ENCODE measurements at regions not wholly inside any gene's neighbourhood (a gene's known extent, or its start where the extent isn't known, plus 50 kb on each side); places are given as distances from the start of the nearest gene placed in this dataset.

- TF ChIP-seq CTCF (IDR thresholded peaks at IDR 0.05; ENCODE audit: low read depth, low read length) = no peak
- Histone ChIP-seq H3K36me3 (no peaks in the 10 kb centered on the region), H3K4me3 (no peak overlapping the region), H3K27ac (no peak overlapping the region), H3K4me1 (ENCODE audit: low read depth) (no peaks in the 10 kb centered on the region), H3K27me3 (no peaks in the 10 kb centered on the region), H3K9me3 (ENCODE audit: low read depth) (no peaks in the 10 kb centered on the region)
- no peak for DNase-seq (ENCODE audit: low read depth in 1 of 2, low spot score in 1 of 2)
These were observed 93.9 kb downstream of the KCTD15 start for GRCh38 chr19:33890569-33890968.

- no peak for TF ChIP-seq CTCF (IDR thresholded peaks at IDR 0.05; ENCODE audit: low read depth, low read length)
- no peak overlapping the region for H3K4me3 ChIP-seq
- no peaks in the 10 kb centered on the region for H3K4me1 ChIP-seq (ENCODE audit: low read depth)
- no peak overlapping the region for H3K27ac ChIP-seq
- H3K36me3 ChIP-seq = no peaks in the 10 kb centered on the region
- DNase-seq (ENCODE audit: low read depth in 1 of 2, low spot score in 1 of 2) = no peak
- no peaks in the 10 kb centered on the region for H3K9me3 ChIP-seq (ENCODE audit: low read depth)
- no peaks in the 10 kb centered on the region for H3K27me3 ChIP-seq
These were observed 95.1 kb downstream of the KCTD15 start for GRCh38 chr19:33891773-33892172.

GRCh38 chr19:33894787-33895186, 98.1 kb downstream of the KCTD15 start:
- Histone ChIP-seq H3K4me1 (ENCODE audit: low read depth) (no peaks in the 10 kb centered on the region), H3K27ac (no peak overlapping the region), H3K4me3 (no peak overlapping the region), H3K27me3 (no peaks in the 10 kb centered on the region), H3K36me3 (no peaks in the 10 kb centered on the region), H3K9me3 (ENCODE audit: low read depth) (no peaks in the 10 kb centered on the region)
- DNase-seq (ENCODE audit: low read depth in 1 of 2, low spot score in 1 of 2) = no peak
- TF ChIP-seq CTCF (IDR thresholded peaks at IDR 0.05; ENCODE audit: low read depth, low read length) = no peak

- H3K27me3 ChIP-seq = no peaks in the 10 kb centered on the region
These were observed 98.7 kb downstream of the KCTD15 start for GRCh38 chr19:33895366-33895765.

GRCh38 chr19:33898062-33898677, 101.5 kb downstream of the KCTD15 start:
- Histone ChIP-seq H3K4me3 (no peak overlapping the region), H3K27me3 (no peaks in the 10 kb centered on the region), H3K27ac (no peak overlapping the region), H3K4me1 (ENCODE audit: low read depth) (no peaks in the 10 kb centered on the region), H3K36me3 (no peaks in the 10 kb centered on the region), H3K9me3 (ENCODE audit: low read depth) (no peaks in the 10 kb centered on the region)
- no peak for DNase-seq (ENCODE audit: low read depth in 1 of 2, low spot score in 1 of 2)
- TF ChIP-seq CTCF (IDR thresholded peaks at IDR 0.05; ENCODE audit: low read depth, low read length) = no peak

More at GRCh38 chr19:33895366-33895765, 98.7 kb downstream of the KCTD15 start:
- TF ChIP-seq CTCF (IDR thresholded peaks at IDR 0.05; ENCODE audit: low read depth, low read length) = no peak
- Histone ChIP-seq H3K36me3 (no peaks in the 10 kb centered on the region), H3K4me1 (ENCODE audit: low read depth) (no peaks in the 10 kb centered on the region), H3K27ac (no peak overlapping the region), H3K4me3 (no peak overlapping the region), H3K9me3 (ENCODE audit: low read depth) (no peaks in the 10 kb centered on the region)
- no peak for DNase-seq (ENCODE audit: low read depth in 1 of 2, low spot score in 1 of 2)
